Panc1 (cell line): ENCODE measurements at regions not wholly inside any gene's neighbourhood (a gene's known extent, or its start where the extent isn't known, plus 50 kb on each side); places are given as distances from the start of the nearest gene placed in this dataset.

Experiments
- ATAC-seq: fragments of 200-7000 bp; cut with Tn5 transposase; 2 replicates; pipeline ENCODE4 v1.9.1; 2020; ENCODE audit warnings: mild to moderate bottlenecking, moderate library complexity
- BruUV-seq: library from RNA; stranded (reverse); fragments of 400-500 nt; replicated peaks from 2 replicates; lab custom pipeline; 2021; lab: Mats Ljungman, UMichigan
- CTCF ChIA-PET: fragments of 300-600 bp; sonication (Branson Sonifier 250); formaldehyde crosslinking; loops from one replicate; lab custom pipeline; 2022; ENCODE audit warnings: antibody characterized with exemption; lab: Charles Lee
- POLR2A ChIA-PET: fragments of 300-600 bp; sonication (Branson Sonifier 250); formaldehyde crosslinking; loops from one replicate; lab custom pipeline; 2022; ENCODE audit warnings: antibody characterized with exemption; lab: Charles Lee
- DNase-seq: peaks from one replicate; pipeline ENCODE4 v3.0.0-alpha.2; 2010; ENCODE audit warnings: low read depth, low spot score
- H3K27ac ChIP-seq: 2 replicates; pipeline ENCODE4 v1.5.1; 2011; ENCODE audit warnings: mild to moderate bottlenecking, low read length, inconsistent platforms
- H3K27me3 ChIP-seq: fragments of 200-500 bp; sonication (Bioruptor generic); 2 replicates; pipeline ENCODE4 v1.6.0; 2014; ENCODE audit warnings: low read length, inconsistent platforms; ENCODE audit not compliant: control insufficient read depth, insufficient read depth
- H3K36me3 ChIP-seq: fragments of 200-500 bp; sonication (Bioruptor generic); 2 replicates; pipeline ENCODE4 v1.5.1; 2014; ENCODE audit warnings: inconsistent platforms, mild to moderate bottlenecking, low read length, moderate library complexity; ENCODE audit not compliant: control insufficient read depth, insufficient read depth
- H3K4me1 ChIP-seq: 2 replicates; pipeline ENCODE4 v1.5.1; 2011; ENCODE audit warnings: inconsistent platforms, mild to moderate bottlenecking, low read length, moderate library complexity; ENCODE audit not compliant: control insufficient read depth, insufficient read depth
- H3K4me3 ChIP-seq, 2 experiments: 2 replicates each; pipeline ENCODE4 v1.5.1; 2011 to 2012; ENCODE audit warnings: low read depth in 2 of 2, low read length in 2 of 2, mild to moderate bottlenecking in 2 of 2, inconsistent platforms in 1 of 2, moderate library complexity in 1 of 2
- H3K9me3 ChIP-seq: fragments of 200-500 bp; sonication (Bioruptor generic); 2 replicates; pipeline ENCODE4 v1.5.1; 2014; ENCODE audit warnings: low read depth, mild to moderate bottlenecking, inconsistent platforms, low read length, moderate library complexity; ENCODE audit not compliant: control insufficient read depth, insufficient read depth
- CTCF ChIP-seq: fragments of 450-650 bp; IDR thresholded peaks from 2 replicates; pipeline ENCODE4 v1.5.1; 2017; ENCODE audit warnings: mild to moderate bottlenecking
- POLR2AphosphoS5 ChIP-seq: IDR thresholded peaks from 2 replicates; pipeline ENCODE4 v1.6.1; 2012; ENCODE audit warnings: mild to moderate bottlenecking, low read depth, low read length, moderate library complexity
- REST ChIP-seq, 2 experiments: IDR thresholded peaks; 2 replicates each; pipeline ENCODE4 v1.6.1; 2011 to 2012; ENCODE audit warnings: low read depth in 2 of 2, control low read depth in 1 of 2, low read length in 1 of 2, mild to moderate bottlenecking in 1 of 2, moderate library complexity in 1 of 2; ENCODE audit not compliant: insufficient read depth in 1 of 2
- SIN3A ChIP-seq: IDR thresholded peaks from 2 replicates; pipeline ENCODE4 v1.6.1; 2012; ENCODE audit warnings: low read depth, mild to moderate bottlenecking, low read length, moderate library complexity, borderline replicate concordance; ENCODE audit not compliant: insufficient read depth
- TCF7L2 ChIP-seq: IDR thresholded peaks from 2 replicates; pipeline ENCODE4 v1.6.1; 2011; ENCODE audit warnings: mild to moderate bottlenecking, low read depth, low read length, inconsistent platforms
- in situ Hi-C: cut with HindIII; loops from 2 replicates; pipeline ENCODE4 v1.10.0; 2016; ENCODE audit warnings: low sequenced_read_pairs, low pct_unique_long_range_greater_than_20kb
- intact Hi-C: fragments of 100-400 bp; cut with micrococcal nuclease; formaldehyde crosslinking; loops from one replicate; pipeline ENCODE4 v1.10.0; 2022; ENCODE audit not compliant: unreplicated experiment

- no peak overlapping the region for H3K4me3 ChIP-seq
- no peaks in the 10 kb centered on the region for H3K27me3 ChIP-seq
- no peaks in the 10 kb centered on the region for H3K4me1 ChIP-seq
- DNase-seq: no peak
- TF ChIP-seq REST (IDR thresholded peaks at IDR 0.05; ENCODE audit: insufficient read depth in 1 of 2, low read depth in 2 of 2, low read length in 1 of 2) (no peak), POLR2AphosphoS5 (no peak), CTCF (no peak), TCF7L2 (no peak), SIN3A (no peak)
- intact Hi-C loops: no loop called here
- in situ Hi-C loops: no loop called here
- BruUV-seq: no TSS peak
- no peaks in the 10 kb centered on the region for H3K9me3 ChIP-seq
- ChIA-PET POLR2A (no interaction called here), CTCF (no interaction called here)
- H3K36me3 ChIP-seq: no peaks in the 10 kb centered on the region
- no peak for ATAC-seq
- no peak overlapping the region for H3K27ac ChIP-seq
Measured at GRCh38 chr4:149223659-149224058, 592.0 kb downstream of the IQCM start.

- in situ Hi-C loops: no loop called here
- H3K36me3 ChIP-seq: no peaks in the 10 kb centered on the region
- BruUV-seq: no TSS peak
- no peaks in the 10 kb centered on the region for H3K9me3 ChIP-seq
- DNase-seq (no peak), ATAC-seq (no peak)
- ChIA-PET CTCF (no interaction called here), POLR2A (no interaction called here)
- intact Hi-C loops: no loop called here
- H3K27ac ChIP-seq: no peak overlapping the region
- H3K4me1 ChIP-seq: no peaks in the 10 kb centered on the region
- H3K27me3 ChIP-seq: no peaks in the 10 kb centered on the region
- H3K4me3 ChIP-seq: no peak overlapping the region
- no peak for TF ChIP-seq CTCF
- no peak for TF ChIP-seq REST (IDR thresholded peaks at IDR 0.05; ENCODE audit: insufficient read depth in 1 of 2, low read depth in 2 of 2, low read length in 1 of 2)
- no peak for TF ChIP-seq TCF7L2
- TF ChIP-seq SIN3A: no peak
- TF ChIP-seq POLR2AphosphoS5: no peak
Measured at GRCh38 chr4:149218672-149219071, 597.0 kb downstream of the IQCM start.
